ENCODE measurements at regions not wholly inside any gene's neighbourhood (a gene's known extent, or its start where the extent isn't known, plus 50 kb on each side); places are given as distances from the start of the nearest gene placed in this dataset.

DNA sequence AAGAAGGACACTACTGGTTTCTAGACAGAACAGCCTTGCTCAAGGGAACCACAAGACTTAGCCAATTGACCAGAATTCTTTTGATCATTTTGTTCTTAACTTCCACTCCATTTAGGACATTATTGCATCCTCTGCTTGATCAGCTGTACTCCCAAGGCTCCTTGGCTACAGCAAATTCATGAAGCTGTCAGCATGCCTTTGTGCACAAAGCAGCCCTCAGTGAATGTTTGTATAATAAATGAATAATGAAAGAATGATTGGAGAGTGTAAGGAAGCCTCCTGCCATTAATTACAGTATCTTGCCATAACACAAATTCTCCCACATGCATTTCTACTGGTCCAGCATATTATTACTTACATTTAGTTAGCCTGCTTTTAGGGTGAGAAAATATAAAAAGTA, 449.6 kb downstream of the SLCO4C1 start:
- DNase-seq (ENCODE audit: low spot score), result no peak
- Histone ChIP-seq H3K27ac (ENCODE audit: low read depth, low read length, poor library complexity, severe bottlenecking) (no peak overlapping the region), H3K4me3 (ENCODE audit: low read depth, low read length, poor library complexity, severe bottlenecking) (no peak overlapping the region), H3K4me1 (ENCODE audit: insufficient read depth, low read length, poor library complexity, severe bottlenecking) (no peaks in the 10 kb centered on the region), H3K27me3 (replicated peaks; ENCODE audit: insufficient read depth, low read depth, low read length, poor library complexity) (no peaks in the 10 kb centered on the region), H3K9me3 (ENCODE audit: low read depth, low read length, poor library complexity, severe bottlenecking) (no peaks in the 10 kb centered on the region), H3K36me3 (ENCODE audit: insufficient read depth, low read length, poor library complexity, severe bottlenecking) (no peaks in the 10 kb centered on the region)
- no TSS peak for BruUV-seq (replicated peaks)
- ChIA-PET POLR2A (ENCODE audit: low non-redundant PET) (no interaction called here), CTCF (no interaction called here)
- no peak for TF ChIP-seq EZH2 (IDR thresholded peaks at IDR 0.05; ENCODE audit: borderline replicate concordance, low read depth, low read length, poor library complexity, severe bottlenecking)
- no peak for TF ChIP-seq CTCF (conservative IDR thresholded peaks at IDR 0.05; ENCODE audit: low read depth, low read length)
- intact Hi-C loops (cut with micrococcal nuclease; ENCODE audit: unreplicated experiment), result no loop called here

DNA sequence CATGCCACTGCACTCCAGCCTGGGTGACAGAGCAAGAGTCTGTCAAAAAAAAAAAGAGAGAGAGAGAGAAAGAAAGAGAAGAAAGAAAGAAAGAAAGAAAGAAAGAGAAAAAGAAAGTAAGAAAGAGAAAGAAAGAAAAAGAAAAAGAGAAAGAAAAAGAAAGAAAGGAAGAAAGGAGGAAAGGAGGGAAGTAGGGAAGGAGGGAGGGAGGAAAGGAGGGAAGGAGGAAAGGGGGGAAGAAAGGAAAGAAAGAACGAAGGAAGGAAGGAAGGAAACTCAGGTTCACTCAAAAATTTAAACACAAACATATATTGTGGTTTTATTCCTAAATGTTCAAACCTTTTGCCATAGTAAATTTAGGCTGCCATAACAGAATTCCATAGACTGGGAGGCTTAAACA, 453.0 kb downstream of the SLCO4C1 start:
- no peaks in the 10 kb centered on the region for H3K9me3 ChIP-seq (ENCODE audit: low read depth, low read length, poor library complexity, severe bottlenecking)
- intact Hi-C loops (cut with micrococcal nuclease; ENCODE audit: unreplicated experiment), result no loop called here
- POLR2A ChIA-PET (ENCODE audit: low non-redundant PET), result no interaction called here

DNA sequence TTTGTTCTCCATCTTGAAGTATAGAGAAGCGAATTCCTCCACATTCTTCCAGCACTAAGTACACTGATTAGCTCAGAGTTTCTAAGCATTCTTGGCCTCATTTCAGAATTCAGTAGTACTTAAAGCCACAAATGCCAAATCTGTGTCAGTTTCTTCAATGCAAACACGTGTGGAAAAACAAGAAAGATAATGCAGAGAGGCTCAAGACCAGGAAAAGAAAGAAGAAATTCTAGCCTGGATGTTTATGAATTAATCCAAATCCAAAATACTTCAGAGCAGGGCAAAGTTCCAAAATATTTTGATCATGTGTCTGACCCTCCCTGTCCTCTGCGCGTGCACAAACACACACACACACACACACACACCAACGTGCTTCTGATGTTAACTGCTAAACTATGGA, 457.6 kb downstream of the SLCO4C1 start:
- POLR2A ChIA-PET (ENCODE audit: low non-redundant PET), result no interaction called here
- BruUV-seq (replicated peaks), result no TSS peak
- no peaks in the 10 kb centered on the region for H3K4me1 ChIP-seq (ENCODE audit: insufficient read depth, low read length, poor library complexity, severe bottlenecking)

More for the DNA sequence above, 453.0 kb downstream of the SLCO4C1 start:
- no peaks in the 10 kb centered on the region for H3K4me1 ChIP-seq (ENCODE audit: insufficient read depth, low read length, poor library complexity, severe bottlenecking)
- no peaks in the 10 kb centered on the region for H3K36me3 ChIP-seq (ENCODE audit: insufficient read depth, low read length, poor library complexity, severe bottlenecking)
- CTCF ChIA-PET, result no interaction called here
- BruUV-seq (replicated peaks), result no TSS peak
- no peak for DNase-seq (ENCODE audit: low spot score)
- no peaks in the 10 kb centered on the region for H3K27me3 ChIP-seq (replicated peaks; ENCODE audit: insufficient read depth, low read depth, low read length, poor library complexity)
- TF ChIP-seq EZH2 (IDR thresholded peaks at IDR 0.05; ENCODE audit: borderline replicate concordance, low read depth, low read length, poor library complexity, severe bottlenecking) (no peak), CTCF (conservative IDR thresholded peaks at IDR 0.05; ENCODE audit: low read depth, low read length) (no peak)
- no peak overlapping the region for H3K27ac ChIP-seq (ENCODE audit: low read depth, low read length, poor library complexity, severe bottlenecking)
- no peak overlapping the region for H3K4me3 ChIP-seq (ENCODE audit: low read depth, low read length, poor library complexity, severe bottlenecking)

More for the DNA sequence above, 457.6 kb downstream of the SLCO4C1 start:
- TF ChIP-seq CTCF (conservative IDR thresholded peaks at IDR 0.05; ENCODE audit: low read depth, low read length) (no peak), EZH2 (IDR thresholded peaks at IDR 0.05; ENCODE audit: borderline replicate concordance, low read depth, low read length, poor library complexity, severe bottlenecking) (no peak)
- H3K9me3 ChIP-seq (ENCODE audit: low read depth, low read length, poor library complexity, severe bottlenecking), result no peaks in the 10 kb centered on the region
- H3K27ac ChIP-seq (ENCODE audit: low read depth, low read length, poor library complexity, severe bottlenecking), result no peak overlapping the region
- H3K36me3 ChIP-seq (ENCODE audit: insufficient read depth, low read length, poor library complexity, severe bottlenecking), result no peaks in the 10 kb centered on the region
- H3K4me3 ChIP-seq (ENCODE audit: low read depth, low read length, poor library complexity, severe bottlenecking), result no peak overlapping the region
- intact Hi-C loops (cut with micrococcal nuclease; ENCODE audit: unreplicated experiment), result no loop called here
- CTCF ChIA-PET, result no interaction called here
- no peaks in the 10 kb centered on the region for H3K27me3 ChIP-seq (replicated peaks; ENCODE audit: insufficient read depth, low read depth, low read length, poor library complexity)
- no peak for DNase-seq (ENCODE audit: low spot score)

Data from A673 (cell line).